ENCODE measurements at regions not wholly inside any gene's neighbourhood (a gene's known extent, or its start where the extent isn't known, plus 50 kb on each side); places are given as distances from the start of the nearest gene placed in this dataset.

DNA sequence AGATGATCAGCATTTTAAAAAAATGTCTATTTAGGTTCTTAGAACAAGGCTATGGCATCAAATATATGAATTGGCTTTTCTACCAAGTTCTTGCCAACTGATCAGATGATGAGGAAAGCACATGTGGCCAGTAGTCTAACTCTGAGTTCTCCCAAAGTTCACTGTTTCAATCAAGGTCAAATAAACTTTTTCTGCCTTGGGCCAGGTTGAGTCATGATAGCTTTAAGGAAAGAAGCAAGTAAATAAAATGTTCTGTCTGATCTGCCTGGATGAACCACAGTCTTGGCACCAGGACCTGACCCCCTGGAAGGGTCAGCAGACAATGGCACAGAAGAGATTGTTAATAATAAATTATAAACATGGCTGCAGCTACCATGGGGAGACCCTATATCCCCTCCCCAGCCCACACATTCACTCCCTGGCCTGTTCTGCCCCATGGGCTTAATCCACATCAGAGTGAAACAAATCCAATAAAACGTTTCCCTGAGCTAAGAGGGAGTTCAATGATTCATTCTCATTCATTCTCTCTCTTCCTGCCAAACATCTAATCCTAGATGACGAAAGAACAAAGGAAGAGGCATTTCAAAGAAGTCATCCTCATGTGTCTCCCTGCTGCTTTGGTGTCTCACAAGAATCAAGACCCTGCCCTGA lies 661.6 kb downstream of the DHX35 start:
- H3K36me3 ChIP-seq (ENCODE audit: control insufficient read depth, insufficient read depth, low read length, severe bottlenecking): no peaks in the 10 kb centered on the region
- H3K9ac ChIP-seq (ENCODE audit: low read length): no peak overlapping the region
- H3K9me3 ChIP-seq (ENCODE audit: control insufficient read depth, low read length): no peaks in the 10 kb centered on the region

DNA sequence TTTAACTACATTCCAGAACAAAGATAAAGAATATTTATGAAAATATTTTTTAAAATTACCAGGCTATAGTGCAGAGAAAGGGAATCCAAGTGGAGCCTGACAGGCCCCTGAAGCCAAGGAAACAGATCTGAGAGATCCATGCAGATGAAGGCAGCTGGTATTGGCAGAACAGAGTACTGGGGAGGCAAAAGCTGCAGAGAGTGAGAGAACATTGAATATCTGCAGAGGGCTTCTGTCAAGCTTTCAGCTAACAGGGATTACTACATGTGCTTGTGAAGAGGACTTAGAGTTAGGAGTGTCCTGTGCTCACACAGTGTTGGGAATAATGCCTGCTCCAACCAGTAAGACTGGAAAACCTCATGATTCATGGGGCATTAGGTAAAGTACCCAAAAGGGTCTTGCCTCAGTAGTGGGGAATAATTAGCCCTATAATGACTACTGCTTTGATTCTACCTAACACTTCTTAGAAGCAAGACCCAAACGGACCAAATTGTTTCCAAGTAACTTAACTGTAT lies 657.2 kb downstream of the DHX35 start:
- H3K27me3 ChIP-seq (replicated peaks; ENCODE audit: control insufficient read depth, insufficient read depth, low read length): no peaks in the 10 kb centered on the region
- no peak for DNase-seq (ENCODE audit: low read depth)
- no peaks in the 10 kb centered on the region for H3K9me3 ChIP-seq (ENCODE audit: control insufficient read depth, low read length)
- no peak overlapping the region for H3K4me3 ChIP-seq (ENCODE audit: low read length)
- peaks cover 15% of the 10 kb centered on the region for H3K4me1 ChIP-seq (ENCODE audit: control insufficient read depth, insufficient read depth, low read length)
- H3K9ac ChIP-seq (ENCODE audit: low read length): no peak overlapping the region
- H3K36me3 ChIP-seq (ENCODE audit: control insufficient read depth, insufficient read depth, low read length, severe bottlenecking): no peaks in the 10 kb centered on the region

More for the DNA sequence above, 661.6 kb downstream of the DHX35 start:
- Histone ChIP-seq H3K27me3 (replicated peaks; ENCODE audit: control insufficient read depth, insufficient read depth, low read length) (no peaks in the 10 kb centered on the region), H3K4me3 (ENCODE audit: low read length) (no peak overlapping the region), H3K4me1 (ENCODE audit: control insufficient read depth, insufficient read depth, low read length) (peaks cover 28% of the 10 kb centered on the region)
- no peak for DNase-seq (ENCODE audit: low read depth)

DNA sequence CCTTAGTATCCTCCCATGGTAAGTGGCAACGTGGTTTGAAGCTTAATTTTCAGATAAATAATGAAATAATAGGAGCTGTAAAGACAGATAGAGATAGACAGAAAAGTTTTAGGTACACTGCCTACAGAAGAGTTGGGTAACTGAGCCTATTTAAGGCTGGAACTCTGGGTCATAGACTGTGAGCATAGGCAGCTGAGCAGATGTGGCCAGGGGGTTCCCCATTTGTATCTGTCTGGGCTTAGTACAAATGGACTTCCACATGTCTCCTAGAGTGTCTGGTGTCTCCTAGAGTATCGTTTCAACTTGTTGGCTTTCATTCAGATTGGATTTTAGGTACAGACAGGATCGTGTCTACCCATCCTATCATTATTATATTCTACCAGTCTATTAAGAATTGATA lies 649.8 kb downstream of the DHX35 start:
- H3K9me3 ChIP-seq (ENCODE audit: control insufficient read depth, low read length): no peaks in the 10 kb centered on the region
- no peaks in the 10 kb centered on the region for H3K27me3 ChIP-seq (replicated peaks; ENCODE audit: control insufficient read depth, insufficient read depth, low read length)
- H3K9ac ChIP-seq (ENCODE audit: low read length): no peak overlapping the region
- H3K4me1 ChIP-seq (ENCODE audit: control insufficient read depth, insufficient read depth, low read length): no peaks in the 10 kb centered on the region
- H3K4me3 ChIP-seq (ENCODE audit: low read length): no peak overlapping the region
- no peaks in the 10 kb centered on the region for H3K36me3 ChIP-seq (ENCODE audit: control insufficient read depth, insufficient read depth, low read length, severe bottlenecking)
- no peak for DNase-seq (ENCODE audit: low read depth)

DNA sequence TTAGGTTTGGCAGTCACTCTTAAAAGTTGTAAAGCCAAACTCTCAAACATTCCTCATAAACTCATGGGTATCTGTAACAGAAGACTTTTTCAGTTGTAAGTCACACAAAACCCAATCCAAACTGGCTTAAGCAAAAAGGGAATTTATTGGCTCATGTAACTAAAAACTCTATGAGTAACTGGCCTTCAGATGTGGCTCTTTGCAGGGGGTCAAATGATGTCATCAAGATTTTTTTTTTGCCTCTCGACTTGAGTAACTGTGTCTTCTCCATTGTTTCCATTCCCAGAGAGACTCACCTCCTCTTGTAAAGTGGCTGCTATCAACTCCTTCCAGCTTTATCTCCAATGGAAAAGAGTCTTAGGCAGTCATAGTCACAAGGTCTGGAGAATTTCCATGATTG lies 645.0 kb downstream of the DHX35 start:
- Histone ChIP-seq H3K4me1 (ENCODE audit: control insufficient read depth, insufficient read depth, low read length) (no peaks in the 10 kb centered on the region), H3K9me3 (ENCODE audit: control insufficient read depth, low read length) (no peaks in the 10 kb centered on the region), H3K36me3 (ENCODE audit: control insufficient read depth, insufficient read depth, low read length, severe bottlenecking) (no peaks in the 10 kb centered on the region), H3K9ac (ENCODE audit: low read length) (no peak overlapping the region), H3K27me3 (replicated peaks; ENCODE audit: control insufficient read depth, insufficient read depth, low read length) (no peaks in the 10 kb centered on the region), H3K4me3 (ENCODE audit: low read length) (no peak overlapping the region)
- DNase-seq (ENCODE audit: low read depth): no peak

DNA sequence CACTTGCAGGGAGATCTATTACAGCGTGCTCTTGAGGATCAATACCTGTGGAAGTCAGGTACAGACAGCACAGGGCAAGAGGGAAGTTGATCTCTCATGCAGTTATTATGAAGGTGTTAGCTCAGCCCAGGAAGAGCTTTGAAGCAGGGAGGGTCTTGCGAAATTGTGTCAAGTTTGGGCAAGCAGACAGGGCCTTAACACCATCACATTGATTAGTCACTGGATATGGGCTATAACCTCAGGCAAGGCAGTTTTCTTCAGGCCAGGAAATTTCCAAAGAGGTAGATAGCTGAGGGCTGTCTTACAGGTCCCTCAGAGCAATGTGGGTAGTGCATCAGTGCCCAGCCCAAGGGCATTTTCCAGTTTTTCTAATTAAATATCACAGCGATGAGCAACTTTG lies 643.8 kb downstream of the DHX35 start:
- Histone ChIP-seq H3K9ac (ENCODE audit: low read length) (no peak overlapping the region), H3K4me1 (ENCODE audit: control insufficient read depth, insufficient read depth, low read length) (no peaks in the 10 kb centered on the region), H3K36me3 (ENCODE audit: control insufficient read depth, insufficient read depth, low read length, severe bottlenecking) (no peaks in the 10 kb centered on the region), H3K4me3 (ENCODE audit: low read length) (no peak overlapping the region), H3K9me3 (ENCODE audit: control insufficient read depth, low read length) (no peaks in the 10 kb centered on the region), H3K27me3 (replicated peaks; ENCODE audit: control insufficient read depth, insufficient read depth, low read length) (no peaks in the 10 kb centered on the region)
- DNase-seq (ENCODE audit: low read depth): no peak

DNA sequence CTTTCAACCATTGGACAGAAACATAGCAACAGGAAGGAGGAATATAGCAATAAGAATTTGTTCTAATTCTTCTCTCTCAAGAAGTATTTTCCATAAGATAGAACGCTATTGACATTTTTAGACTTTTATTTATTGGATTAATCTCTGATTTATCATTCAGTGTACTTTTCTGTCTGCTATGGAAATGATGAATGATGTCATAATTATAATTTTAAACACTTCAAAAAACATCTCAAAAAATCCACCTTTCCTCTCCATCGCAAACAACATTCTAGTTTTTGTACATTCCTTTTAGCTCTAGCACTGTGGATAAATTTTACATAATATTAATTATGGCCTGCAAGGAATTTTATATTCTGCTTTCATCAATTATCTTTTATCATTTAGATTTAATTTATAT lies 643.2 kb downstream of the DHX35 start:
- no peaks in the 10 kb centered on the region for H3K36me3 ChIP-seq (ENCODE audit: control insufficient read depth, insufficient read depth, low read length, severe bottlenecking)
- no peak overlapping the region for H3K9ac ChIP-seq (ENCODE audit: low read length)
- H3K4me1 ChIP-seq (ENCODE audit: control insufficient read depth, insufficient read depth, low read length): no peaks in the 10 kb centered on the region
- H3K4me3 ChIP-seq (ENCODE audit: low read length): no peak overlapping the region
- H3K27me3 ChIP-seq (replicated peaks; ENCODE audit: control insufficient read depth, insufficient read depth, low read length): no peaks in the 10 kb centered on the region
- DNase-seq (ENCODE audit: low read depth): no peak
- H3K9me3 ChIP-seq (ENCODE audit: control insufficient read depth, low read length): no peaks in the 10 kb centered on the region

DNA sequence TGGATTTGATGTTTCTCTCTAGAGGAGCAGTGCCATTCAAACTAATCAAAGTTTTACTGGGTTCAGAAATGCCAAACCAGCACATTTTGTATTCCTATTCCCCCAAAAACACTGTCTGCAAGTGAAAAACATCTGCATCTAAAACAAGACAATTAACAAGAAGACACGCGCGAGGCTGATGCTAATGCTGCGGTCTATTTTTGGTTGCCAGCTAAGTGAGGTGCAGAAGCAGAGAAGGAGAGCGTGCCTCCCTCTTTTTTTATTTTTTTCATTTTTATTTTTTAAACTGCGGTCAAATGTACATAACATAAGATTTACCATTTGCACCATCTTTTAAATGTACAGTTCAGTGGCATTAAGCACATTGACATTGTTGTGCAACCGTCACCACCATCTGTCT lies 641.1 kb downstream of the DHX35 start:
- Histone ChIP-seq H3K9me3 (ENCODE audit: control insufficient read depth, low read length) (no peaks in the 10 kb centered on the region), H3K4me3 (ENCODE audit: low read length) (no peak overlapping the region), H3K4me1 (ENCODE audit: control insufficient read depth, insufficient read depth, low read length) (no peaks in the 10 kb centered on the region), H3K27me3 (replicated peaks; ENCODE audit: control insufficient read depth, insufficient read depth, low read length) (peaks cover 4% of the 10 kb centered on the region), H3K36me3 (ENCODE audit: control insufficient read depth, insufficient read depth, low read length, severe bottlenecking) (no peaks in the 10 kb centered on the region), H3K9ac (ENCODE audit: low read length) (no peak overlapping the region)
- no peak for DNase-seq (ENCODE audit: low read depth)

DNA sequence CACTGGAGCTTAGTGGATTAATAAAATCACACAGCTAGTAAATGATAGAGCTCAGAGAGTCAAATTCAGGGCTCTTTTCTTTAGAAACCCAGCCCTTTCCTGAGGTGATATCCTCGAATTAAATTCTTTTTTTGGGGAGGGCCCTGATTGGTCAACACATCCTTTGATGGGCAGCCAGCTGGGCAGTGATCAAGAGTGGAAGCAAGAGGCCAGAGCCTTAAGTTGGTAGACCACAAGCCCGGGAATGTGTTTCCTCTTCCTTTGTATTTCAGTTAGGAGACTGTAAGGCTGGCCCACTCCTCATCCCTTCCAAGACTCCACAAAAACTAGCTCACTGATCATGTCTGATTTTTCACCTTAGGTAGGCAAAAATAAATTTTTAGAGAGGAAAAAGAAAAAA lies 640.5 kb downstream of the DHX35 start:
- no peak overlapping the region for H3K9ac ChIP-seq (ENCODE audit: low read length)
- no peaks in the 10 kb centered on the region for H3K9me3 ChIP-seq (ENCODE audit: control insufficient read depth, low read length)
- no peak overlapping the region for H3K4me3 ChIP-seq (ENCODE audit: low read length)
- H3K4me1 ChIP-seq (ENCODE audit: control insufficient read depth, insufficient read depth, low read length): no peaks in the 10 kb centered on the region
- peaks cover 4% of the 10 kb centered on the region for H3K27me3 ChIP-seq (replicated peaks; ENCODE audit: control insufficient read depth, insufficient read depth, low read length)
- H3K36me3 ChIP-seq (ENCODE audit: control insufficient read depth, insufficient read depth, low read length, severe bottlenecking): no peaks in the 10 kb centered on the region
- DNase-seq (ENCODE audit: low read depth): no peak

DNA sequence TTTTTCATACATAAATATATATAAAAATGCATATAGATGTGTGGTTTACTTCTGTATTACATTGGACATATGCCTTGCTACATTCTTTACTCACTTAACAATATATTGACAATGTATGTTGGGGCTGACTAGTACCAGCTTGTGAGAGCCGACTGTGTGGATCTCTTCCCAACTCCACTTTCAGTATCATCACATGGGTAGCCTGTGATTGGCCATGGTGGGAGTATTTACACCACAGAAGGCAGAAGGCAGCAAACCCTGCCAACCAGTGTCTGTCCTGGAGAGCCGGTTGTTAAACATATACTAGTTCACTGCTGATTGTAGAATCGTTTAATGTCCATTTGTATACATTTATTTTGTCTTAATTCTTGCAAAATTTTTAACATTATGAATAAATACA lies 638.7 kb downstream of the DHX35 start:
- DNase-seq (ENCODE audit: low read depth): no peak
- Histone ChIP-seq H3K9ac (ENCODE audit: low read length) (no peak overlapping the region), H3K9me3 (ENCODE audit: control insufficient read depth, low read length) (no peaks in the 10 kb centered on the region), H3K27me3 (replicated peaks; ENCODE audit: control insufficient read depth, insufficient read depth, low read length) (peaks cover 4% of the 10 kb centered on the region), H3K4me1 (ENCODE audit: control insufficient read depth, insufficient read depth, low read length) (no peaks in the 10 kb centered on the region), H3K36me3 (ENCODE audit: control insufficient read depth, insufficient read depth, low read length, severe bottlenecking) (no peaks in the 10 kb centered on the region), H3K4me3 (ENCODE audit: low read length) (no peak overlapping the region)

DNA sequence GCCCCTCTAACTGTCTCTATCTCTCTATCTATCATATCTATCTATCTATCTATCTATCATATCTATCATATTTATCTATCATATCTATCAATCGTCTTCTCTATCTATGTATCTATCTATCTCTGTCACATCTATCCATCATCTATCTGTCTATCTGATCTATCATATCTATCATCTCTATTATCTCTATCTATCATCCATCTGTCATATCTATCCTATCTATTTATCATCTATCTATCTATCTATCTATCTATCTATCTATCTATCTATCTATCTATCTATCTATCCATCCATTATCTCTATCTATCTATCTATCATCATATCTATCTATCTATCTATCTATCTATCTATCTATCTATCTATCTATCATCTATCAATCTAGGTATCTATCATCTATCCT lies 638.0 kb downstream of the DHX35 start:
- H3K36me3 ChIP-seq (ENCODE audit: control insufficient read depth, insufficient read depth, low read length, severe bottlenecking): no peaks in the 10 kb centered on the region
- no peaks in the 10 kb centered on the region for H3K9me3 ChIP-seq (ENCODE audit: control insufficient read depth, low read length)
- no peaks in the 10 kb centered on the region for H3K4me1 ChIP-seq (ENCODE audit: control insufficient read depth, insufficient read depth, low read length)
- H3K27me3 ChIP-seq (replicated peaks; ENCODE audit: control insufficient read depth, insufficient read depth, low read length): peaks cover 4% of the 10 kb centered on the region
- no peak overlapping the region for H3K9ac ChIP-seq (ENCODE audit: low read length)
- H3K4me3 ChIP-seq (ENCODE audit: low read length): no peak overlapping the region
- no peak for DNase-seq (ENCODE audit: low read depth)

DNA sequence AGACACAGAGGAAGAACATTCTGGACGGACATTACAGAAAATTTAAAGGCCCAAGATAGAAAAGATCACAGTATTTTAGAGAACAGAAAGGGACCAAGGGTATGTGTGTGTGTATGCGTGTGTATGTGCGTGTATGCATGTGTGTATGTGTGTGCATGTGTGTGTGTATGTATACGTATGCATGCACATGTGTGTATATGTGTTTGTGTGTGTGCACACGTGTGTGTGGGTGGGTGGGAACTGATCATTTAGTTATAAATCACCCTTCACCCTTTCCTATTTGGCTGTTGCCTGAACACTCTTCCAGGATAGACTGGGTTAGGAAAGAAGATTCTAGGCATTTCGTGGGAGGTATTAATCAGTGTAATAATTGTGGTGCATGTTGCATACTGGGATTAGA lies 634.4 kb downstream of the DHX35 start:
- Histone ChIP-seq H3K9me3 (ENCODE audit: control insufficient read depth, low read length) (no peaks in the 10 kb centered on the region), H3K9ac (ENCODE audit: low read length) (no peak overlapping the region), H3K27me3 (replicated peaks; ENCODE audit: control insufficient read depth, insufficient read depth, low read length) (peaks cover 10% of the 10 kb centered on the region), H3K36me3 (ENCODE audit: control insufficient read depth, insufficient read depth, low read length, severe bottlenecking) (no peaks in the 10 kb centered on the region), H3K4me3 (ENCODE audit: low read length) (no peak overlapping the region), H3K4me1 (ENCODE audit: control insufficient read depth, insufficient read depth, low read length) (no peaks in the 10 kb centered on the region)
- DNase-seq (ENCODE audit: low read depth): no peak

DNA sequence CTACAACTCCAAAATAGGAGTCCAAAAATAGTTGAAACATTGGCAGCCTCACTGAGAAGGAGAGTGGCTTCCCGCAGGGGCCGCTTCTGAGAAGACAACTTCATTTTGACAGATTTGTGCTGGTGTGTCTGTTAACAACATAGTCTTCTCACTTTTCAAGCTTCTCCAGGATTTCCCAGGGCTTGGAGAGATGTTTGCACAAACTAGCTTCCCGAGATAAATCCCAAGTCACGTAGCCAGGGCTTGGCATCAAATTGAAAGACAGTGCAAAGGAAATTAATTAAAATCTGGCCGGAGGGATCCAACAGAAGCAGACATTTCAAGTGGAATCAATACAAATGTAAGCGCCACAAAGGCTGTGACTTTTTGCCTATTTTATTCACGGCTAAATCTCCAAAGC lies 630.2 kb downstream of the DHX35 start:
- Histone ChIP-seq H3K36me3 (ENCODE audit: control insufficient read depth, insufficient read depth, low read length, severe bottlenecking) (no peaks in the 10 kb centered on the region), H3K27me3 (replicated peaks; ENCODE audit: control insufficient read depth, insufficient read depth, low read length) (peaks cover 15% of the 10 kb centered on the region), H3K4me3 (ENCODE audit: low read length) (no peak overlapping the region), H3K9ac (ENCODE audit: low read length) (no peak overlapping the region), H3K4me1 (ENCODE audit: control insufficient read depth, insufficient read depth, low read length) (no peaks in the 10 kb centered on the region), H3K9me3 (ENCODE audit: control insufficient read depth, low read length) (no peaks in the 10 kb centered on the region)
- DNase-seq (ENCODE audit: low read depth): no peak

Data from adipocyte (in vitro differentiated cells).